Neural cell (in vitro differentiated cells): ENCODE measurements at regions not wholly inside any gene's neighbourhood (a gene's known extent, or its start where the extent isn't known, plus 50 kb on each side); places are given as distances from the start of the nearest gene placed in this dataset.

Source experiments
- CTCF ChIP-seq: fragments of 450-650 bp; IDR thresholded peaks from 2 replicates; pipeline ENCODE4 v1.5.1; 2014; ENCODE audit warnings: antibody characterized with exemption, mild to moderate bottlenecking, moderate library complexity; ENCODE audit not compliant: poor library complexity, severe bottlenecking
- EP300 ChIP-seq: fragments of 450-650 bp; conservative IDR thresholded peaks from 2 replicates; pipeline ENCODE4 v1.6.1; 2014; ENCODE audit warnings: antibody characterized with exemption, mild to moderate bottlenecking, moderate library complexity; ENCODE audit not compliant: poor library complexity, severe bottlenecking
- EZH2 ChIP-seq: fragments of 200-600, 300-800 bp; shearing (Covaris generic), sonication (generic); IDR thresholded peaks from 2 replicates; pipeline ENCODE4 v1.6.1; 2014; ENCODE audit warnings: antibody characterized with exemption, low read length, borderline replicate concordance, mild to moderate bottlenecking; ENCODE audit not compliant: insufficient read depth, poor library complexity, severe bottlenecking
- MXI1 ChIP-seq: fragments of 450-650 bp; conservative IDR thresholded peaks from 2 replicates; pipeline ENCODE4 v1.6.1; 2014; ENCODE audit warnings: antibody characterized with exemption, mild to moderate bottlenecking; ENCODE audit not compliant: poor library complexity, severe bottlenecking
- POLR2AphosphoS5 ChIP-seq: IDR thresholded peaks from 2 replicates; pipeline ENCODE4 v1.6.1; 2012
- REST ChIP-seq: IDR thresholded peaks from 2 replicates; pipeline ENCODE4 v1.6.1; 2012; ENCODE audit warnings: borderline replicate concordance
- SMC3 ChIP-seq: fragments of 450-650 bp; conservative IDR thresholded peaks from 2 replicates; pipeline ENCODE4 v1.6.1; 2014; ENCODE audit warnings: antibody characterized with exemption, mild to moderate bottlenecking, moderate library complexity; ENCODE audit not compliant: poor library complexity
- TAF1 ChIP-seq: IDR thresholded peaks from 2 replicates; pipeline ENCODE4 v1.6.1; 2012; ENCODE audit warnings: low read depth

- TF ChIP-seq CTCF, result no peak
- no peak for TF ChIP-seq EZH2
- no peak for TF ChIP-seq POLR2AphosphoS5
- no peak for TF ChIP-seq REST
- no peak for TF ChIP-seq SMC3
- TF ChIP-seq MXI1, result no peak
- no peak for TF ChIP-seq EP300
- TF ChIP-seq TAF1, result no peak
Observed at GRCh38 chrX:122055979-122056715, 1008.7 kb downstream of the GLUD2 start.
